CD4-positive, alpha-beta T cell treated with Interleukin-12 subunit alpha and Interleukin-12 subunit beta, for 1 hour (primary cell): ENCODE measurements at regions not wholly inside any gene's neighbourhood (a gene's known extent, or its start where the extent isn't known, plus 50 kb on each side); places are given as distances from the start of the nearest gene placed in this dataset.

Experiments used
- DNase-seq: peaks from one replicate; pipeline ENCODE4 v3.0.0-alpha.2; 2020

GRCh38 chr10:121285406-121286196 is 312.6 kb downstream of the FGFR2 start:
- no peak for DNase-seq

- DNase-seq = no peak
Measured at GRCh38 chr10:121288011-121288410, 310.2 kb downstream of the FGFR2 start.

DNA sequence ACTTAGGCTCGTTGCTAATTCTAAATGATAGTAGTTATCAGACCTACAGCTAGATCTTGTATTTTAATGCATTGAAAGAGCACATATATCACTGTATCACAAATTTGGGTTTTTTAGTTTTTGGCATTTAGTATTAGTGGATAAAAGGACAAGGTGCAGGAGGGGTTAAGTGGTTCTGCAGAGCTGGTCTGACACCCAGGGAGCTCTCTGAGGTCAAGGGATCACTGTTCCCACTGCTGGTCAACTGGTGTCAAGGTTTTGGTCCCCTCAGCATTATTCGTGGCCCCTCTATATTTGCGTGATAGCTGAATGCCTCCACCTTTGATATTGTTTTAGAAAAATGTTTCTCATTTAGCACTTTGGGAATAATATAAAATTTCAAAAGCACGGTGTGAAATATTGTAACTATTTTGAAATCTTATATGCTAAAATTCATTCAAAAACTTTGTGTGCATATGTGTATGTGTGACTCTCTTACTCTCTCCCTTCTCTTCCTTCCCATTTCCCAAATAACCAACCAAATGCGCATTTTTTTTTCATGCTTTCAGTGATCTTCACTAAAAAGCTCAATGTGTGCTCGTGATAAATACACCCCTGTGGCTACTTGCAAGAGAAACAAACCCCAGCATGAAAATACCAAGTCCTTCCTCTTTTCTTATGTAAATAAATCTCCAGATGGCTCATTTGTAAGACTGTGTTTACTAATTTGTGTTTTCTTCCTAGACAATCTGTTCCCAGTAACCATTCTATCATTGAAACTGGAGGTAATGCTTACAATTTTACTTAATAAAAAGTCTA is 309.2 kb downstream of the FGFR2 start:
- no peak for DNase-seq

DNA sequence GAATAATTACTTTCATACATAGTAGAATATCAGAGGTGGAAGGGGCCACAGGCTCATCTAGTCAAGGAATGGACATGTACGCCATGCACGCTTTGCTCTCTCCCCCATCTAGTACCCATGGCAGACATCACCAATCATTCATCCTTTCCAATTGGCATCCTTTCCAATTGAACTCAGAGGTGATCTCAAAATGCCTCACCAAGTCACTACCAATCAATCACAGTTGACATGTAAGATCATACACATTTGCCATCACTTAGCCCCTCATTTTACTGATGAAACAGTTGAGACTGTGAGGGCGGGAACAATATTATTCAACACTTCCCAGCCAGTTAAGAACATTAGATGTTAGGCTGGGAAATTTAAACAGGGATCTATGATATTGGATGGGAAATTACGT is 308.4 kb downstream of the FGFR2 start:
- DNase-seq = no peak

GRCh38 chr10:121290674-121291073 is 307.6 kb downstream of the FGFR2 start:
- no peak for DNase-seq

GRCh38 chr10:121291376-121291775 is 306.9 kb downstream of the FGFR2 start:
- no peak for DNase-seq

GRCh38 chr10:121291823-121292222 is 306.4 kb downstream of the FGFR2 start:
- DNase-seq = no peak

DNA sequence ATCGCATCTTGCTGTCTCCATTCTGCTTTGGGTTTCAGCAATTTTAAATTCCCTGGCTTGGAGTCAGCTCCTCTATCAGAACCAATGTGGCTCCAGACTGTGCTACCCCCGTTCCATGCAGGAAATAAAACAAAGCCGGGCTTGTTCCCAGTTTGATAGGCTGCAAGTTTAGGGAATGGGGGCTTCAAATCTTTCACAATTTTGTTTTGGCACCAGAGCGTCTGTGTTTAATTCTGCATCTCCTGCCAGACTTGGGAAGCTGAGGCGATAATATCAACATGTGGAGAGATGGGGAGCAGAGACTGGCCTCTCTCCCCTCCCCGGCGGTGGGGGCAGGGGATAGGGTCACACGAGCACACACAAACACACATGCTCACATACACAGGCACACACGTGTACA is 305.9 kb downstream of the FGFR2 start:
- no peak for DNase-seq

DNA sequence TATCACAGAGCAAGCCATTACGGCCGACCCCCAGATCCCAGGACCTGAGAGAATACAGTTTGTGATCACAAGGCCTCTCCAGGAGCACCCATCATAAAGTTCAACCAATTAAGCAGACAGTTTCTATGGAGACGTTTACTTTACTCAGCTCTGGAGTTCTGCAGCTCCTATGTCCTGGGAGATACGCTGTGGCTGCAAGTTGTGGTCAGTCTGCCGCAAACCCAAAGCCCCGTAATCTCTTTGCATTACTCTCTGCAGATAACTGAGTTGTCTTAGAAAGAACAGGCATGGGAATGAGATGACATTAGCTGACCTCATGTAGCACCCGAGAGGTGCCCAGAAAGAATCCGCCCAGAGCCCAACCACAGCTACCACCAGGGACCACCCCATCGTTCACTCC is 305.1 kb downstream of the FGFR2 start:
- no peak for DNase-seq

GRCh38 chr10:121294630-121295029 is 303.6 kb downstream of the FGFR2 start:
- DNase-seq = no peak

DNA sequence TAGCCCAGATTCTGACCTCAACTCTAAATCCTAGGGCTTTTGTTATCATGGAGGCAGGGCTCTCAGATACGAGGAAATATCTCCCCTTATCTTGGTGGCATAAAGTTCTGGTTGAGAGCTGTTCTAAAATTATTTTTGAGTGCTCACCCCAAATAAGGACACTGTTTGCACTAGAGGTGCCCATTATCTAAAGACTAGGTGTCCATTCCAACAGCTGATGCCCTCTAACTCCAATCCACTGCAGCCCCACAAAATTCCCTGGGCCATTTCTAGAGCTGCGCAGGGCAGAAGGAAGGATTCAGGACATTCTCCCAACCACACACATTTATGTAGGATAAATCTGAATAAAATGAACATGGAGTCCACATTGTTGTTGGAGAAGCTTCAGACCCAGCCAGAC is 301.9 kb downstream of the FGFR2 start:
- no peak for DNase-seq

DNA sequence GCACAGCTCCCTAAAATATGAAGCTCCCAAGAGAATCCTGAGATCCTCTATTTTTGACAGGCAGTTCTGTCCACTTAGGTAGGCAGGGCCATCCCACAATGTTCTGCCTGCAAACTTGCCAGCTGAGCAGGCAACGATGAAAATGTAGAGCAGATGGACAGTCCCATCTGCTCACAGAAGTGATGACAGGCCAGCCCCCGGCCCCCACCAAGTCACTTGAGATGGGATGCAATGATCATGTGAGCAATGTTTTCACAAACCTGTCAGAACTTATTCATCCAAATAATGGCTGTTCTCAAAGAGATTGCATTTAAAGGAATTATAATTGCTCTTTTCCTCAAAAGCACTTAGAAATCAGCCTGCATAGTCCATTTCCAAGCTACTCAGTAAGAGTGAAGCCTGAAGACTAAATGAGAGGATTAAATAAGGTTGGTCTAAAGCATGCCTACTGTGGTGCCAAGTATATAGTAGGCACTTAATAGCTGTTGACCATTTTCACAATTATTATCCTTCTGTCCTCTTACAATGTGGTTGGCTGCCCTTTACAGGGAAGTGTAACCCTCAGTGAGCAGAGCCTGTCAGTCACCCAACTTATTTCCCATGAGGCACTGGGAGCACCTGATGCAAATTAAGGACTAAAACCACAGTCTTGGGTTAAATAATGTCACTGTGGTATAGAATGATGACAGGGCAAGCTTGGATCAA is 301.2 kb downstream of the FGFR2 start:
- DNase-seq = no peak

DNA sequence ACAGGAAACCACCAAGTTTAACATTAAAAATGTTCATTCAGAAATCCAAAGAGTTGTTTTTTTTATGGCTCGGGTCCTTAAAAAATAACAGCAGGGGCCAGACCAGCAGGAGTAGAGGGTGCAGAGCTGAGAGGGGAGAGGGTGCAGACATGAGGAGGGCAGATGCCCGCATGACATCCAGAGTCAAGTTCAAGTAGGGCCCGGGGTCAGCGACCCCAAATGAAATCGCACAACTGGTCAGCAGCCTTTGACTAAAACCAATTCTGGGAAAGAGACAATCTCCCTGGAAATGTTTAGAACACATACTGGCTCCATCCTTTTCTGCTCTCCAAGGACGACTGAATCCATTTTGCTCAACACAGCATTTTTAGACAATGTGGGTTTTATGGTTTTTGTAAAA is 297.5 kb downstream of the FGFR2 start:
- DNase-seq = no peak

- DNase-seq = no peak
Measured at GRCh38 chr10:121302541-121303180, 295.6 kb downstream of the FGFR2 start.

GRCh38 chr10:121303287-121303890 is 294.9 kb downstream of the FGFR2 start:
- no peak for DNase-seq

DNA sequence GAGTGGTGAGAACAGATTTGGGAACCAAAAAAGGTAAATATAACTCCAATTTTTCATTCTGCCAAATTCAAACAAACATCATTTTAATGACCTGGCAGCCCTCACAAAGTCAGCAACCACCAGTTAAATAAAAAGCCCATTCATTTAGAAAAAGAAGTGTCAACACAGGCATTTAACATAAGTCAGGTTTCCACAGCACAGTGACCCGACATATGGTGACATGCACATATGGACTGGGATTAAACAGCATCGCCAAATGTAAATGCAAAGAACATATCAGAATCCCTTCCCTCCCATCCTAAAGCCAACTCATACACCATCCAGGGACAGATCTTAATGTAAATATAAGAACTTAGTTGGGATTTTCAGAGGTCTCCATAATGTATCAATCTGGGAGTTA is 293.2 kb downstream of the FGFR2 start:
- DNase-seq = no peak

DNA sequence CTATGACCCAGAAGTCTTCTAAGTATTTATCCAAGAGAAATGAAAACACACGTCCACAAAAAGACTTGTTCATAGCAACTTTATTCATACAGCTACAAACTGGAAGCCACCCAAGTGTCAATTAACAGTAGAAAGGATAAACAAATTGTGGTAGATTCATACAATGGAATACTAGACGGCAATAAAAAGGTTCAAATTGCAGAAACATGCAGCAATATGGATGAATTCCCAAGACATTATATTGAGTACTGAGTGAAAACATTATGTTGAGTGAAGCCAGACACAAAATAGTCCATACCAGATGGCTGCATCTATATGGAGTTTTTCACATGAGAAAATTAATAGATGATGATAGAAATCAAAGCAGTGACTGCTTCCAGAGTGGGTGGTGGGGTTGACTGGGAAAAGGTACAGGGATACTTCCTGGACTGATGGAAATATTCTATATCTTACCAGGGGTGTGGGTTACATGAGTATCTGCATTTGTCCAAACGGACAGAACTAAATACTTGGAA is 292.0 kb downstream of the FGFR2 start:
- no peak for DNase-seq

DNA sequence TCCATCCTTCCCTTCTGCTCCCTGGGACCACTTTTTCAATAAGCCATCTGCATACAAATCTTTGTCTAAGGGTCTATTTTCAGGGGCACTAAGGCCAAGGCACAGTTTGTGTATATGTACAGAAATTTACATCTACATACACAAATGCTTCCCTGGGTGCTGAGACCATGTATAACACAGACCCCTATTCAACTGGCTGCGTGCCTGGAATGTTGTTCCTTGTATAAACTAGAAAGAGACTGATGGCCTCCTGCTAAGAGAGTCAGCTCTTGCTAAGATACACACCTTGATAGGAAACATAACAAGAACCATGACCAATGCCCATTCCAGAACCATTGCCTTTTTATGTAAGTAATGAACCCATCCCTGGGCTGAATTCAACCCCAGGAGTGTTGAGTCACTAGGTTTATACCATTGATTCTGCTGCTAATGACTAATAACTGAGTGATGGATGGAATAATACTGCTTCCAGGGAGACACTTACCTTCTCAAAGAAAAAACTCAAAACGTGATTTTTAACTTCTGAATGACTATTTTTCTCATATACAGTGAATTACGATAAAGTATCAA is 290.7 kb downstream of the FGFR2 start:
- no peak for DNase-seq

GRCh38 chr10:121308020-121308419 is 290.2 kb downstream of the FGFR2 start:
- DNase-seq = no peak

DNA sequence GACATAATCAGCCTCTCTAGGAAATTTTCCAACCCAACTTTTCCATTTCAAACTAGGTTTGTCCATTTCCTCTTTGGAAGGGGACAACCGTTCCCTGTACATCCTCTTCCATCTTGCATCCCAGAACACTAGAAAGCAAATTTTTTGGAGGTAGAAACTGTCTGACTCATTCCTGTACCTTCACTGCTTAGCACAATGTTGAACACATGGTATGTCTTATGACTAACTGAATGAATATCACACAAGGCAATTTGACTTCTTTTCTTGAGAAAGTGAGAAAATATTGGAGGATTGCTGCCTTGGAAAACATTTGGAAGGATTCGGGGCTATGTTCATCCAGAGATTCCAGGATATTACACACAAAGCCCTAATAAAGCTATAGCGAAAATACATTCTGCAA is 289.1 kb downstream of the FGFR2 start:
- DNase-seq = no peak

DNA sequence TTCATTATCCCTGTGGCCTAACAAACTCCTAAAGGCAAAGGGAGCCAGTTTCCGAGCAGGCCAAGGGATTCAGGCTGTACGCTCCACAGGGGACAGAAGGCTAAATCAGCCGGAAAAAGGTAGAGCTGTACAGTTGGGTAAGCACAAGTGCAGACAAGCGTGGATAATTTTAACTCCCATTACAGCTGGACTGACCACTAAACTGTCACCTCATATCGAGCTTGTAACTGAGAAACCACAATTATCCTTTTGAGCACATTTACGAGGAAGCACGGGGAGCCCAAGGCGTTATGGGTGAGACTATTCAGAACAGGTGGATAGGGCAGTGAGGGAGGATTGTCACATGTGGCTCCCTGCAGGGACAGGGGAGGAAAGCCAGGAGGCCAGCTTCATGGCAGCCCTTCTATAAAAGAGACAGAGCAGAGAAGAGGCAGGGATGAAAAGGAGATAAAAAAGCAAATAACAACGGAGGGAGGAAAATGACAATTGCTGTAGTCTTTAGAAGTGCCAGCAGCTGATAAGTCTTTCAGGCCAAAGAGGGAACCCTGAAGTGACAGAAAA is 288.0 kb downstream of the FGFR2 start:
- DNase-seq = no peak
